ENCODE measurements at regions not wholly inside any gene's neighbourhood (a gene's known extent, or its start where the extent isn't known, plus 50 kb on each side); places are given as distances from the start of the nearest gene placed in this dataset.

DNA sequence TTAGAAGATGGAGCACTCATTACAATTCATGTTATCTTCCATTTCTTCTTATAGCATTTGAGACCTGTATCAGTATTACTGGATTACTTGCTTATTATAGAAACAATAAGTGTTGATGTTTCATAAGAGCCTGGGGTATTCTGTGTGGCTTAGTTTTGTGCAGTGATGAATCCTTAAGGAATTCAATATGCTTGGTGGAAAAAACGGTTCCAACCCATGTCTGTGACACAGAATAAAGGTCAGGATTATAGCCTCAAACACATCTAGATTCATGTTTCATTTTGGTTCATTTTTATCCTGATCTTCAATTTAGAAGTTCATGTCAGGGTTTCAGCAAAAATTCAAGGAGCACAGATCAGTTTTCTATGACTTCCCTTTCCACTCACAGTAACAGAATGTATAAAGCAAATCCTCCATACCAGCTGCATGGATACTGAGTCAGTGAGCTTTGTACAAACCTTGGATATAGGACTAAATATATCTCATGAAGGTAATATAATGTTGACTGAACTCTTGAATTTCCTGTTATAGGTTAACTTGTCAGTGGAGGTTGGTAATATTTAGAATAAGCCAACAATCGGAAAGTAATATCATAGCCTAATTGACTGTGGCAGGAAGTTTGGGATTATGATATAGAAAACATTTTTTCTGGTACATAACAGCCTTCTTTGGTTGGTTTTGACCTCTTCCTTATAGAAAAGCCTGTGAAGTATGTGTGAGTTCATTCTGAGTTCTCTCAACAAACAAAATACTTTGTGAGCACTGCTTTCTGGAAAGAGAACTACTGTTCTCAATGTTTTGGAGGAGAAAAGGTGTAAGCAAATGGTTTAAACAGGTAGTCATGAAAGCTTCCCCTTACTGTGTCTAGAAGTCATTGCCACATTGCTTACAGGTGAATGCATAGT, 218.2 kb upstream of the TPM1 start:
- DNase-seq, result no peak

DNA sequence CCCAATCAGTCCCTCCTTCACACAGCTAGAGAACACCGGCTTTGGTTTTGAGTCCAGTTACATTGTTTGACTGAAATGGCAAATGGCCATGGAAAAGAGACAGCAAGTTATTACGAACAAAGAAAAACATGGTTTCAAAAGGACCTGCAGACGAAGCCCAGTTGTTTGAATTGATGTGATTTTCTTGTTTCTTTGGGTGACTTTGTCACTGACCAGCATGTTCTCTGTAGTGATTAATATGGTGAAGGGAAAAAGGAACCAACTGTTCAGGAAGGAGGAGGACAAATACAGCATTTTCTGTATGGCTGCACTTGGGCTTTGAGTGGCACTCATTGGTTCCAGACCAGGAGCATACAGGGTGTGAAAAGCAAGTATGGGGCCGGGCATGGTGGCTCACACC, 217.4 kb upstream of the TPM1 start:
- DNase-seq, result no peak

DNA sequence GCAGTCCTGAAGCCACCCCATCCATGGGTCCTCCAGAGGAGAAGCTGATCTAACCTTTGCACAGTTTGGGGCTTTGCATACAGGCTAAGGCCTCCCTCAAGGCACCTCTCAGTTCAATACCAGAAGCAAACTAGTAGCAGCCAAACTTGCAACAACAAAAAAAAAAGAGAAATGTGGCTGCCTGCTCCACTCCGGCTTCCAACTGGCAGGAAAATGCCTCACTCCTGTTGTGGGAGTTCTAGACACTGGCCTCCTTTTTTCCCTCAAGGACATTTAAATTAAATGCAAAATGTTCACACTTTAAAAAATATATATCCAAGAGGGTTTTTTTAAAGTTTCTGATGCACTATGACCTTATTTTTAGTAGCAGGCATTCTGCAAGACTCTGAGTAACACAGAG, 216.0 kb upstream of the TPM1 start:
- DNase-seq, result no peak

DNA sequence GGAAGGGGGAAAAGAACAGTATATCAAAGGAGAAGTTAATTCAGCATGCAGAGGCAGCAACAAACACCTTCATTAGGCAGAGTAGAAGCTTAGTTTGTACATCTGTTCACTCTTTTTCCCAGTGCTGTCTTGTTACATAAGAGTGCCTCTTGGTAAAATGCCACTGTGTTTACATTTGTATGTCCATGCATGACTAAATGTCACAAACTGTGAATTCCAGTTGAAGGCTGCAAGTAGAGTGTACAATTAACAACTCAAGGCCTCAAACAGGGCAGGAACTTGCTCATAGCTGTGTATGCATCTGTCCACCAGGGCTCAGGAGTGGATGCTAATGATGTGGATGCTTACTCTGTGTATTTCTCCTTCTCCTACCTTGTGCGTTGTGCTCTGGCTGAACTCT, 214.2 kb upstream of the TPM1 start:
- DNase-seq, result no peak

- no peak for DNase-seq
Observed at GRCh38 chr15:62832231-62832630, 210.3 kb upstream of the TPM1 start.

DNA sequence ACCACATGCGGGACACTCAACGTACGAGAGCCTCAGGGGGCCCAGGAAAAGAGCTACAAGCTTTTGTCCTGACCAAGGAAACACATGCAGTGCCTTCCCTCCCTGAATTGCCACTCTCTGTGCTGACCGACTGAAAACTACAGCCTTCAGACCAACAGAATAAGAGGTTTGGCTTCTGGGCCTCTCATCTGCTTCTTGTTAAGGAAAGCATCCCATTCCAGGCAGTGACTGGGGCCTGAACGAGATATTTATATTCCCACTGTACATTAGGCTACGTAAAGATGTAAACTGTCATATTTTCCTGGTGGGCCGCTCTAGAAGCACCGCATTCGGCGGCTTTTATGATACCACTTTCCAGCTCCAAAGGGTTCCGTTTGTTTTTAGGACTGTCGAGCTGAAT, 208.9 kb upstream of the TPM1 start:
- DNase-seq, result no peak

DNA sequence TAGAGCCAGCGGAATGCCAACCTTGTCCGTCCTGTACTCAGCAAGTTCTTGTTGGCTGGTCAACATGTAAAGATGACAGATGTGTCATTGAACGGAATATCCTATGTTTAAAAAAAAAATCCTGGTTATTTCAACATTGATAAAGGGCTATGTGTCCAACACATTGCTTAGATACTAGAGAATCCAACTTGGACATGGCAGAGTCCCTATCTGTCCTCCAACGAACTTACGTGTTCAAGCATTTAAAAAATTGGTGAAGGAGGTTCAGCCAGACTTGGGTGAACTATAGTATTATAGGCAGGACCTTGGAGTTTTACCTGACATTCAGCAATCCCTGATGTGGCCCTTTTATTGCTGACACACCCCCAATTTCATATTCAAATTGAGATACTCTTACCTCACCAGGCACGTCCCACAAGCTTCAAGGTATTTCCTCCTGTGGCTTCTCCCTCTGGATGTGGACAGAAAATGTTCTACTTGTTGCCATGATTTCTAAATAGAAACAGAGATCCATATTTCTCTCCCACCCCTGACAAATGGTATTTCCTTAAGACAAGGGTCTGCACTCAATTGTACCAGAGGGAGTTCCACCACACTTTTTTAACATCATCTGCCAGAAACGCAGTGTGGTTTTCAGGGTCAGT, 207.7 kb upstream of the TPM1 start:
- DNase-seq, result no peak

DNA sequence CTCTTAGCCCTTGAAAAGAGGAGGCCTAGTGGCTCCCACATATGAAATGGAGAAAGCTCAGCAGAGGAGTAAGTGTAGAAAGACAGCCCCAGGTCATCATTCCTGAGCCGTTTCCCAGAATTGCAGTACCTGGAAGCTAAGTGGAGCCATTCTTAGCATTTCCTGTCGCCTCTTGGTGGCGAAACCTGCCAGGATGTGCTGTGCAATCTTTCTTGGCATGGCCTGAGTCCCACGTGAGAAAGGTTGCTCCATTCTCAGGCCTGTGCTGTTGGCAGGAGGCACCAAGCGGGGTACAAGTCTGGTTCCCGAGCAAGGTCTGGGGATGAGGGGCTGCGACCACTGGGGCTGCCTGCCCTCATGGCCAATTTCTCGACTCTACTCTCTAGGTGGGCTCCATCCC, 207.2 kb upstream of the TPM1 start:
- DNase-seq, result no peak

GRCh38 chr15:62835762-62836161, 206.8 kb upstream of the TPM1 start:
- no peak for DNase-seq

- no peak for DNase-seq
Observed at GRCh38 chr15:62840526-62841268, 201.8 kb upstream of the TPM1 start.

DNA sequence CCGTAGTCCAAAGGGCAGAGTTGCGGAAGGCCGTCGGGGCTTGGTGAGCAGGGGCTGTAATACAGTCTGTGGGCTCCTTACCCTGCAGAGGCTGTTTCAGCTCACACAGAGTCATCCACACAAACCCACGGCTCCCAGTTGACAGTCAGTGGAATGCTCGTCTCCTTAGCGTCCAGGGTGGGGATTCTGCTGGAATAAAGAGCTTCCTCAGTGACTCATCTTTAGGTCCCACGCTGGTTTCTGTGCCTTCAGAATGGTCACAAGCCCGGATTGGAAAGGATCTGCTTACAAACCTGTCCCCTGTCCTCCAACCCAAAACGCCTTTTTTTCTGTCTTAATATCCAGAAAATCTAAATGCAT, 201.3 kb upstream of the TPM1 start:
- DNase-seq, result no peak

DNA sequence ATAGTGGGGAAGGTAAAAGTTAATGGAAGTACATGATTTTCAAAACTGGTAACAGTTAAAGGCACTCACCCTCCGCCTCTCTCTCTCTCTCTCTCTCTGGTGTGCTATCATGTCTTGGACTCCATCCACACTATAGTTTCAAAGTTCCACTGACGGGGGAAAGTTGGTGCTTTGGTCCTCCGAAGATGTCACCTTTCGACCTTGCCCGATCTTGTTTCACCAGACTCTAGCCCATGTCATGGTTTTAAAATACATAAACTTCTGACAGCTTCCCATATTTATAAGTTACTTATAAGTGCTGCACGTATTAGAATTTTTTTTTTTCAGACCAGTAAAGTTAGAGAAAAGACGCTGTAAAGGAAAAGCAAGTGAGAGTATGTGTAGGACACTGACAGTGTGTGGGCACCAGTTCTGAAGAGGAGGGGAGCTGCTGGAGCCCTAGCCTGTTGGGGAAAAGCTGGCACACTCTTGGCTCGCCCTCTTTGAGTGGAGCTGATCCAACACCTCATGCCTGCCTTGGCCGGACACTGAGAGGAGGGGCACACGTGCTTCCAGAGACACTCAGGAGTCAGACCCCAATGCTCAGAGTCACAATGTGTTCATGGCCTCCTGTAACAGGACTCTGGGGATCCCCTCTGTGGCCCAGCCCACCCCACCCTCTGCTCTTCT, 200.5 kb upstream of the TPM1 start:
- DNase-seq, result no peak

DNA sequence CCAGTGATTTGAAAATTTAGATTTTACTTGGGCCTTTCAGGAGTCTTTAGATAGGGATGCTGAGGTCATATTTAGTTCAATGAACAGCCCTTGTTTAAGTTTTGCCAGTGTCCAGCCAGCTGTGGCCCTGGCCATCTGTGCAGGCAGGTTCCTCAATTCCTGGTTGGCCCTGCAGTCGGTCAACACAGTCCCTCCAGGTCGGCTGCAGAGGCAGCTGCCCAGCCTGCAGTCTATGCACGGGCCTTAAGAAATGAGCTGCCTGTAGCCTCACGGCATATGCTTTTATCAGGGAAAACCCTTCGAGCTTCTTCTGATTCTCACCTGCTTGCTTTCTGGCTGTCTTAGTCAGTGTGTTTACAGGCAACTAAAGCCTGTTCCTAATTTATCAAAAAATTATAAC, 199.2 kb upstream of the TPM1 start:
- no peak for DNase-seq

DNA sequence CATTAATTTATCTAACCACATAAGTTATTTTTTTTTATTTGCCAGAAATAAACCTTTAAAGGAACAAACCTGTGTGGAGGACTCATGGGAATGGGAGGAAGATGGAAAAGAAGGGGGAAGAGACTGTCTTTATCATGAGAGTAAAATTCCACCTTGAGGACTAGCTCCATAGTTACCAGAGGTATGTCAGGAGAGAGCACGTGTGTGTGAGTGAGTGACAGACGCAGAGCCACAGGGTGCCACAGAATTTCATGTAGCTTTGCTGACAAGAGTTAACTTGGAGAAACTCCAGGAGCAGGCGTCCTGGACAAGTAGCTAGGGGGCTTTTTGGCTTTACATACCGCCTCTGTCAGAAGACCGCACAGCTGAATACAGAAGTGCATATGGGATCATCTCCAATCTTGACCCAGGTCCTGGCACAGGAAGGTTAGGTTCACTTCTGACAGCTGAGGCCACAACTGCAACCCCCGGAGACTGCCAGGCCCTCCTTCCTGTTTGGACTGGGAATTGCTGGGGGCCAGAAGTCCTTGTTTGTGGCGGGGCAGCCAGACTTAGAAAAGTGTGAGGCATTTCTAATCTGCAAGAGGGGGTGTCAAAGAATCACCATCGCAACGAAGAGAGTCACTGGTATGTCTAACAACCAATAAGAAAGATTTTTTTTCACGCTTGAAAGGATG, 197.8 kb upstream of the TPM1 start:
- DNase-seq, result no peak

- DNase-seq, result no peak
Observed at GRCh38 chr15:62845241-62846126, 197.1 kb upstream of the TPM1 start.

DNA sequence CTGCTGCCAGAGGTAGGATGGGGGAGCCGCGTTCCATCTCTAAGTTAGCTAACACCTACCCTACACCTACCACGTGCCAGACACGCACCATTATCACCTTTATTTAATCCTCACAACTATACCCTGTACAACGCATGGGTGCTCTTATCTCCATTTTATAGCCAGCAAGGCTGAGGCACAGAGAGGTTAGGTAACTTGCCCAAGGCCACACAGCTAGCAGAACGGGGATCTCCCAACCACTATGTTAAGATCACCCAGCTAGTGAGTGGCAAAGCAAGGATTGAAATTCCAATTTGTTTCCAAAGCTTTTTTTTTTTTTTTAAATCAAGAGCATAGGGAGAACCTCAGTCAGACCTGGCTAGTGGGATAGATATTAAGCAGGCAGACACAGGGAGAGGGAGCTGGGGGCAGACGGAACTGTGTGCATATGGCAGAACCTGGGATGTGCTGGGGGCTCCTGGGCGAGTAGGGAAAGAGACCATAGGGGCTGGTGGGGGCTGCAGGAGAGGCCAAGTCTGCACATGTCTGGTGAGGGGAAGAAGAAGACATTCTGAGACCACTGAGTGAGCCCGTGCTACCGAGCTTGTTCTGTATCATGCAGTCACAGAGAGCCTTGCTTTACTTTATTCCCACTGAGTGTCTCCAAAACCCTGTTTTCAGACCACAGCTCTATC, 196.3 kb upstream of the TPM1 start:
- no peak for DNase-seq

DNA sequence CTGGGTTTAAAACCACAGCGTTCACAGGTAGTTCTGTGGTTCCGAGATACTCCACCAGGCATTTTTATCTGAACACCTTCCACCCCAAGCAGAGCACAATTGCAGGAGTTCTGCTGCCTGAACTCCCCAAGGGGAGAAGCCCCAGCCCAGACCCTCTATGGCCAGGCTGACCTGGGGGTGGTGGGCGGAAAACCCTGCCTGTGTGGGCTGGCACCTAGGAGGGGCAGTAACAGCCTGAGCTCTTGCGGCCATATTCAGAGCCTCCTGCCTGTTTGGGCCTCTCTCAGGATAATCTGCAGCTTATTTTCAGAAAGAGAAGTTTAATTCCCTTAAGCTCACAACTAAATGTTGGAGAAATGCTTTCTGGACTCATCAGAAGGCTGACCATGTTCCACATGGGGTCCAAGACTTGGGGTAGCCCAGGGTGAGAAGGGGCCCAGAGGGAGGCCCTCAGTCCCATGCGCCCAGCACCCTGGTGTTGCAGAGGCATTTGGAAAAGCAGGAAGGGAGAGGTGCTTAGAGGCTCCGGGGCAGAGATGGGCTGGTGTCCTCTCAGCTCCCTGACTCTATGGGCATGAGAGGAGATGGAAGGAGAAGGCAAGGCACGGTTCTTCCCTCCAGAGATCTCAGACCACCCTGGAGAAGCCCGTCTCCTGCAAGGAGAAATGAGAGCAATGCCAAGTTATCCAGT, 195.6 kb upstream of the TPM1 start:
- no peak for DNase-seq

GRCh38 chr15:62847900-62848489, 194.6 kb upstream of the TPM1 start:
- peak; percentile 39 for DNase-seq

DNA sequence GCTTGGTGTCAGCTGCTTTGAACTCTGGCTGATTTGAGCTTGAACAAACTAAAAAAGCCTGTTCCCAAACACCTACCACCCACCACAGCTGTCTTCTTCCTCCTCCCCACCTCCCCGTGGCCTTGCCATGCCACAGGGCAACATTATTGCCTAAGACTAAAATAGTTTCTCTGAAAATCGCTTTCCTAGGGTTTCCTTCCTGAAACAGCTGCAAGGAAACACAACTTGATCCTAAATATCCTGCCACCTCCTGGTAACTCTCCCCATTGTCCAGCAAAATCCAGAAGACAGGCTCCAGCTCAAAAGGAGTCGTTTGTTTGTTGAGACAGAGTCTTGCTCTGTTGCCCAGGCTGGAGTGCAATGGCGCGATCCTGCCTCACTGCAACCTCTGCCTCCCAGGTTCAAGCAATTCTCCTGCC, 193.9 kb upstream of the TPM1 start:
- DNase-seq, result no peak

Data from CD4-positive, alpha-beta T cell treated with Interleukin-10 for 1 hour (primary cell).